Fibroblast of skin of back (primary cell): ENCODE measurements at regions not wholly inside any gene's neighbourhood (a gene's known extent, or its start where the extent isn't known, plus 50 kb on each side); places are given as distances from the start of the nearest gene placed in this dataset.
"Not testable (repeated sequence)": the region's sequence is repeated elsewhere in the genome, so short reads cannot be mapped to it uniquely, and the experiment has no call there.

Experiments used
- DNase-seq: peaks from one replicate; pipeline ENCODE4 v3.0.0-alpha.2; 2013

- DNase-seq: peak; percentile 16
These were observed 469.6 kb upstream of the DPPA4 start for GRCh38 chr3:109806929-109807328.

- DNase-seq: no peak
These were observed 472.2 kb upstream of the DPPA4 start for GRCh38 chr3:109809513-109809912.

- DNase-seq: no peak
These were observed 480.7 kb upstream of the DPPA4 start for GRCh38 chr3:109818081-109818480.

GRCh38 chr3:109819734-109820133, 482.4 kb upstream of the DPPA4 start:
- DNase-seq: no peak

- DNase-seq: no peak
These were observed 488.8 kb upstream of the DPPA4 start for GRCh38 chr3:109825971-109826810.

- no peak for DNase-seq
These were observed 494.1 kb upstream of the DPPA4 start for GRCh38 chr3:109831403-109831802.

- DNase-seq: no peak
These were observed 498.6 kb upstream of the DPPA4 start for GRCh38 chr3:109835958-109836357.

GRCh38 chr3:109851854-109852253, 514.5 kb upstream of the DPPA4 start:
- DNase-seq: no peak

- DNase-seq: no peak
These were observed 514.9 kb upstream of the DPPA4 start for GRCh38 chr3:109852283-109852682.

- no peak for DNase-seq
These were observed 515.9 kb upstream of the DPPA4 start for GRCh38 chr3:109853077-109853731.

- DNase-seq: no peak
These were observed 526.4 kb upstream of the DPPA4 start for GRCh38 chr3:109863701-109864100.

GRCh38 chr3:109864452-109864851, 527.1 kb upstream of the DPPA4 start:
- DNase-seq: no peak

- DNase-seq: no peak
These were observed 532.2 kb upstream of the DPPA4 start for GRCh38 chr3:109869586-109869985.

- no peak for DNase-seq
These were observed 537.8 kb upstream of the DPPA4 start for GRCh38 chr3:109874896-109875708.

- DNase-seq: not testable (repeated sequence)
These were observed 540.3 kb upstream of the DPPA4 start for GRCh38 chr3:109877616-109878015.

- no peak for DNase-seq
These were observed 544.8 kb upstream of the DPPA4 start for GRCh38 chr3:109882144-109882543.

GRCh38 chr3:109887293-109887692, 549.9 kb upstream of the DPPA4 start:
- no peak for DNase-seq

- DNase-seq: no peak
These were observed 550.7 kb upstream of the DPPA4 start for GRCh38 chr3:109888026-109888425.

- DNase-seq: no peak
These were observed 560.4 kb upstream of the DPPA4 start for GRCh38 chr3:109897734-109898133.

- no peak for DNase-seq
These were observed 562.6 kb upstream of the DPPA4 start for GRCh38 chr3:109899925-109900324.

- no peak for DNase-seq
These were observed 563.4 kb upstream of the DPPA4 start for GRCh38 chr3:109900783-109901182.

- DNase-seq: no peak
These were observed 565.2 kb upstream of the DPPA4 start for GRCh38 chr3:109902549-109902948.

- DNase-seq: no peak
These were observed 565.8 kb upstream of the DPPA4 start for GRCh38 chr3:109903100-109903499.
